ENCODE measurements at regions not wholly inside any gene's neighbourhood (a gene's known extent, or its start where the extent isn't known, plus 50 kb on each side); places are given as distances from the start of the nearest gene placed in this dataset.

GRCh38 chr2:103605071-103605780, 843.4 kb downstream of the TMEM182 start:
- no peak overlapping the region for H3K4me3 ChIP-seq (ENCODE audit: low read depth, low read length)
- FAIRE-seq (no peak), DNase-seq (ENCODE audit: low read depth) (no peak)
- TF ChIP-seq CTCF (IDR thresholded peaks at IDR 0.05; ENCODE audit: insufficient read depth, low read length, severe bottlenecking), result no peak
- no peaks in the 10 kb centered on the region for H3K36me3 ChIP-seq (ENCODE audit: control insufficient read depth, insufficient read depth, low read length)
- no peaks in the 10 kb centered on the region for H3K27me3 ChIP-seq (ENCODE audit: control insufficient read depth, insufficient read depth, low read length)

GRCh38 chr2:103615611-103616105, 853.8 kb downstream of the TMEM182 start:
- TF ChIP-seq CTCF (IDR thresholded peaks at IDR 0.05; ENCODE audit: insufficient read depth, low read length, severe bottlenecking), result no peak
- no peak for FAIRE-seq
- Histone ChIP-seq H3K27me3 (ENCODE audit: control insufficient read depth, insufficient read depth, low read length) (no peaks in the 10 kb centered on the region), H3K36me3 (ENCODE audit: control insufficient read depth, insufficient read depth, low read length) (no peaks in the 10 kb centered on the region), H3K4me3 (ENCODE audit: low read depth, low read length) (no peak overlapping the region)
- DNase-seq (ENCODE audit: low read depth), result no peak

- FAIRE-seq (no peak), DNase-seq (ENCODE audit: low read depth) (no peak)
- TF ChIP-seq CTCF (IDR thresholded peaks at IDR 0.05; ENCODE audit: insufficient read depth, low read length, severe bottlenecking), result no peak
- no peak overlapping the region for H3K4me3 ChIP-seq (ENCODE audit: low read depth, low read length)
- H3K36me3 ChIP-seq (ENCODE audit: control insufficient read depth, insufficient read depth, low read length), result no peaks in the 10 kb centered on the region
- H3K27me3 ChIP-seq (ENCODE audit: control insufficient read depth, insufficient read depth, low read length), result no peaks in the 10 kb centered on the region
These were observed 855.1 kb downstream of the TMEM182 start for GRCh38 chr2:103616891-103617290.

- H3K4me3 ChIP-seq (ENCODE audit: low read depth, low read length), result no peak overlapping the region
- no peak for FAIRE-seq
- no peak for TF ChIP-seq CTCF (IDR thresholded peaks at IDR 0.05; ENCODE audit: insufficient read depth, low read length, severe bottlenecking)
- H3K27me3 ChIP-seq (ENCODE audit: control insufficient read depth, insufficient read depth, low read length), result no peaks in the 10 kb centered on the region
- H3K36me3 ChIP-seq (ENCODE audit: control insufficient read depth, insufficient read depth, low read length), result no peaks in the 10 kb centered on the region
- no peak for DNase-seq (ENCODE audit: low read depth)
These were observed 856.3 kb downstream of the TMEM182 start for GRCh38 chr2:103618112-103618511.

- TF ChIP-seq CTCF (IDR thresholded peaks at IDR 0.05; ENCODE audit: insufficient read depth, low read length, severe bottlenecking), result no peak
- FAIRE-seq (no peak), DNase-seq (ENCODE audit: low read depth) (no peak)
- no peak overlapping the region for H3K4me3 ChIP-seq (ENCODE audit: low read depth, low read length)
- H3K27me3 ChIP-seq (ENCODE audit: control insufficient read depth, insufficient read depth, low read length), result no peaks in the 10 kb centered on the region
- no peaks in the 10 kb centered on the region for H3K36me3 ChIP-seq (ENCODE audit: control insufficient read depth, insufficient read depth, low read length)
These were observed 865.5 kb downstream of the TMEM182 start for GRCh38 chr2:103627301-103627700.

- FAIRE-seq (no peak), DNase-seq (ENCODE audit: low read depth) (no peak)
- TF ChIP-seq CTCF (IDR thresholded peaks at IDR 0.05; ENCODE audit: insufficient read depth, low read length, severe bottlenecking), result no peak
- no peaks in the 10 kb centered on the region for H3K36me3 ChIP-seq (ENCODE audit: control insufficient read depth, insufficient read depth, low read length)
- H3K4me3 ChIP-seq (ENCODE audit: low read depth, low read length), result no peak overlapping the region
- no peaks in the 10 kb centered on the region for H3K27me3 ChIP-seq (ENCODE audit: control insufficient read depth, insufficient read depth, low read length)
These were observed 877.1 kb downstream of the TMEM182 start for GRCh38 chr2:103638978-103639377.

All from bronchial epithelial cell (primary cell).